PFSK-1 (cell line): ENCODE measurements at regions not wholly inside any gene's neighbourhood (a gene's known extent, or its start where the extent isn't known, plus 50 kb on each side); places are given as distances from the start of the nearest gene placed in this dataset.

Experiments
- FOXP2 ChIP-seq: optimal IDR thresholded peaks from 2 replicates; pipeline ENCODE3; 2011; ENCODE audit warnings: borderline replicate concordance, control low read depth, inconsistent platforms; ENCODE audit not compliant: insufficient read depth; ENCODE audit errors: extremely low read length, extremely low read depth
- POLR2AphosphoS5 ChIP-seq: IDR thresholded peaks from 2 replicates; pipeline ENCODE4 v1.6.1; 2012; ENCODE audit warnings: low read depth, mild to moderate bottlenecking, control low read depth, low read length, moderate library complexity
- REST ChIP-seq, 2 experiments: IDR thresholded peaks; 2 replicates each; pipeline versions ENCODE4 v1.6.1 to v1.8.0; 2011 to 2012; ENCODE audit warnings: low read depth in 2 of 2, low read length in 2 of 2, control low read depth in 1 of 2, inconsistent platforms in 1 of 2, mild to moderate bottlenecking in 1 of 2, moderate library complexity in 1 of 2; ENCODE audit not compliant: insufficient read depth in 1 of 2
- SIN3A ChIP-seq: IDR thresholded peaks from 2 replicates; pipeline ENCODE4 v1.6.1; 2012; ENCODE audit warnings: mild to moderate bottlenecking, low read length, moderate library complexity, borderline replicate concordance; ENCODE audit not compliant: insufficient read depth
- TAF1 ChIP-seq: IDR thresholded peaks from 2 replicates; pipeline ENCODE4 v1.6.1; 2012; ENCODE audit warnings: low read length, control low read depth, borderline replicate concordance; ENCODE audit not compliant: insufficient read depth

DNA sequence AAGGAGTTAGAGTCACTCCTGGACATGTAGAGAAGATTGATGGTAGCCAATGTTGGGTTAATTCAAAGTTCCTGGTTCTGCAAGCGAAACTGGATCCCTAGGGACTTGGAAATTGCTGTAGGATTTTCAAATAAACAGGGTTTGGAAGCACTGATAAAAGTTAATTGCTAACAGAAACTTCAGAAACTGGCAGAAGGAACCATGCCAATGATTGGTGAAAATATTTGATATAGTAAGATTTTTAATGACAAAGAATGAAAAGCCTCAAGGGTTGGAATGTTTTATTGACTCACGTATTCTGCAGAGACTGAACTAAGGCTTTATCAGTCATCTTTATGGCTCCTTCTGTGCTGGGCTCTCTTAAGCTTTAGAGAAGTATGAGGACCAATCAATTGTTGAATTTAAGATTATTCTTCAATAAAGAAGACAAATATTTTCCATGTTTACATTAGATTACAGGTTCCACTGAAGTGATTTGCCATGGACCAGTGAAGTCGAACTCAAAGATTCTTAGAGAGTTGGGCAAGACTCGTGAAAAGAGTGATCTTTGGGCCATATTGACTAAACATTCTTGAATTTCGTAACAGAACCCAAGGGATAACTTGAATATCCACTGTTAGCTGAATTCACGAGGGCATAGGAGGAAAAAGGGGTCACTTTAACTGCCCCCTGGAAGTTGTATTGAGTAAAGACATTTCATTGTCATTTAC, 371.4 kb downstream of the HDGFL1 start:
- no peak for TF ChIP-seq POLR2AphosphoS5
- no peak for TF ChIP-seq SIN3A
- TF ChIP-seq TAF1: no peak
- no peak for TF ChIP-seq REST (IDR thresholded peaks at IDR 0.05; ENCODE audit: insufficient read depth in 1 of 2, low read depth in 2 of 2, low read length in 2 of 2)

DNA sequence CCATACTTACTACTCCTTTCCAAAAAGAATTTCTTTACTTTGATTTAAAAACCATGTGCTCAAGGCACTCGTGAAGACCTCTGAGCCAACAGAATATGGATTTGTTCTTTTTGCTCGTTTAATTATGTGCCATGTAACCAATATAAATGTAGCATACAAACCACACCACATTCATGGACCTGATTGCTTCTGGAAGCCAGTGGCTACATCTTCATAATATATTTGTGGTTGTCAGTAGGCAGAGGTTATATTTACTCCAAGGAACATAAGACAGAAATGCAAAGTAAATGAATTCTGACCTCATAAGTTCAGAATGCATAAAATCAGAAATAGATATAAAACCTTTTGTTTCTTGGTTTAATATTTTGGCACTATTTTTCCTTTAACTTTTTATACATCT, 373.0 kb downstream of the HDGFL1 start:
- TF ChIP-seq POLR2AphosphoS5 (no peak), TAF1 (no peak), FOXP2 (no peak), SIN3A (no peak), REST (IDR thresholded peaks at IDR 0.05; ENCODE audit: insufficient read depth in 1 of 2, low read depth in 2 of 2, low read length in 2 of 2) (no peak)

GRCh38 chr6:22943327-22943726, 374.0 kb downstream of the HDGFL1 start:
- no peak for TF ChIP-seq REST (IDR thresholded peaks at IDR 0.05; ENCODE audit: insufficient read depth in 1 of 2, low read depth in 2 of 2, low read length in 2 of 2)
- TF ChIP-seq SIN3A: no peak
- no peak for TF ChIP-seq TAF1
- no peak for TF ChIP-seq POLR2AphosphoS5

DNA sequence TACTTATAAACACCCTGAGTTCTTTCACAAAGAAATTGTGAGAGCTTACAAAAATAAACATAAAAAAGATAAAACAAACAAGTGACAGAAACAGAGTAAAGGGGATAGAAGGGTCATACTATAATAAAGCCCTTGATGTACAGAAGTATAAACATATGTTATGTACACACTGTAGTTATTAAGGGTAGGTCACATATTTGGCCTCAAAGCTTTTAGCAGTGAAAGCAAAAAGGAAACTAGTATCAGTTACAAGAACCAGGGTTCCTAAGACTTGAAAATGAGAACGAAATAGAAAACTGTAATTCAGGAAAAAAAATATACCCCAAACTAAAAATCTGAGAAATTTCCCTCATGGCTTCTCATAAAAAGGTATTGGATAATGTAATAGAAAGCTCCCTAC, 380.6 kb downstream of the HDGFL1 start:
- TF ChIP-seq POLR2AphosphoS5 (no peak), REST (IDR thresholded peaks at IDR 0.05; ENCODE audit: insufficient read depth in 1 of 2, low read depth in 2 of 2, low read length in 2 of 2) (no peak), TAF1 (no peak), SIN3A (no peak), FOXP2 (no peak)

GRCh38 chr6:22952097-22952496, 382.7 kb downstream of the HDGFL1 start:
- TF ChIP-seq FOXP2 (no peak), POLR2AphosphoS5 (no peak), SIN3A (no peak), TAF1 (no peak), REST (IDR thresholded peaks at IDR 0.05; ENCODE audit: insufficient read depth in 1 of 2, low read depth in 2 of 2, low read length in 2 of 2) (no peak)
